KMS-11 (cell line): ENCODE measurements at regions not wholly inside any gene's neighbourhood (a gene's known extent, or its start where the extent isn't known, plus 50 kb on each side); places are given as distances from the start of the nearest gene placed in this dataset.

Experiments
- H2AFZ ChIP-seq: fragments of 200-600 bp; sonication (generic); 2 replicates; pipeline ENCODE4 v1.6.1; 2016; ENCODE audit warnings: antibody characterized with exemption, mixed run types, low read depth
- H3K27ac ChIP-seq: fragments of 200-600 bp; sonication (generic); 2 replicates; pipeline ENCODE4 v1.6.1; 2016; ENCODE audit warnings: mild to moderate bottlenecking, mixed run types
- H3K27me3 ChIP-seq: fragments of 200-600 bp; sonication (generic); 2 replicates; pipeline ENCODE4 v1.6.1; 2017; ENCODE audit warnings: mild to moderate bottlenecking, low read depth, mixed run types, moderate library complexity; ENCODE audit not compliant: insufficient read depth
- H3K36me3 ChIP-seq: fragments of 200-600 bp; sonication (generic); 2 replicates; pipeline ENCODE4 v1.6.1; 2017; ENCODE audit warnings: mild to moderate bottlenecking, mixed run types; ENCODE audit not compliant: insufficient read depth
- H3K4me1 ChIP-seq: fragments of 200-600 bp; sonication (generic); 2 replicates; pipeline ENCODE4 v1.6.1; 2016; ENCODE audit warnings: mild to moderate bottlenecking, low read depth, mixed run types; ENCODE audit not compliant: poor library complexity, severe bottlenecking
- H3K4me2 ChIP-seq: fragments of 200-600 bp; sonication (generic); 2 replicates; pipeline ENCODE4 v1.7.0; 2016; ENCODE audit warnings: mild to moderate bottlenecking, mixed run types
- H3K4me3 ChIP-seq: fragments of 200-600 bp; sonication (generic); IDR thresholded peaks from 2 replicates; pipeline ENCODE4 v1.6.1; 2017; ENCODE audit warnings: low read depth, low read length, mixed read lengths; ENCODE audit not compliant: insufficient read depth
- H3K79me2 ChIP-seq: fragments of 200-600 bp; sonication (generic); 2 replicates; pipeline ENCODE4 v1.6.1; 2016; ENCODE audit warnings: low read depth, mixed run types; ENCODE audit not compliant: insufficient read depth
- H3K9ac ChIP-seq: fragments of 200-600 bp; sonication (generic); 2 replicates; pipeline ENCODE4 v1.6.1; 2016; ENCODE audit warnings: mild to moderate bottlenecking, mixed run types
- H4K20me1 ChIP-seq: fragments of 200-600 bp; sonication (generic); 2 replicates; pipeline ENCODE4 v1.6.1; 2016; ENCODE audit warnings: mild to moderate bottlenecking, mixed run types; ENCODE audit not compliant: insufficient read depth
- TF ChIP-seq, protein P1 (sequence below): fragments of 200-600 bp; sonication (generic); conservative IDR thresholded peaks from 2 replicates; pipeline ENCODE4 v1.6.1; 2017; ENCODE audit warnings: low read depth, mild to moderate bottlenecking, antibody characterized with exemption, low read length, moderate library complexity, mixed read lengths

- H3K36me3 ChIP-seq: no peaks in the 10 kb centered on the region
- H3K79me2 ChIP-seq: no peaks in the 10 kb centered on the region
- no peak overlapping the region for H3K27ac ChIP-seq
- H3K4me3 ChIP-seq: no peak overlapping the region
- no peak overlapping the region for H2AFZ ChIP-seq
- TF ChIP-seq, protein P1, sequence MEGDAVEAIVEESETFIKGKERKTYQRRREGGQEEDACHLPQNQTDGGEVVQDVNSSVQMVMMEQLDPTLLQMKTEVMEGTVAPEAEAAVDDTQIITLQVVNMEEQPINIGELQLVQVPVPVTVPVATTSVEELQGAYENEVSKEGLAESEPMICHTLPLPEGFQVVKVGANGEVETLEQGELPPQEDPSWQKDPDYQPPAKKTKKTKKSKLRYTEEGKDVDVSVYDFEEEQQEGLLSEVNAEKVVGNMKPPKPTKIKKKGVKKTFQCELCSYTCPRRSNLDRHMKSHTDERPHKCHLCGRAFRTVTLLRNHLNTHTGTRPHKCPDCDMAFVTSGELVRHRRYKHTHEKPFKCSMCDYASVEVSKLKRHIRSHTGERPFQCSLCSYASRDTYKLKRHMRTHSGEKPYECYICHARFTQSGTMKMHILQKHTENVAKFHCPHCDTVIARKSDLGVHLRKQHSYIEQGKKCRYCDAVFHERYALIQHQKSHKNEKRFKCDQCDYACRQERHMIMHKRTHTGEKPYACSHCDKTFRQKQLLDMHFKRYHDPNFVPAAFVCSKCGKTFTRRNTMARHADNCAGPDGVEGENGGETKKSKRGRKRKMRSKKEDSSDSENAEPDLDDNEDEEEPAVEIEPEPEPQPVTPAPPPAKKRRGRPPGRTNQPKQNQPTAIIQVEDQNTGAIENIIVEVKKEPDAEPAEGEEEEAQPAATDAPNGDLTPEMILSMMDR: no peak
- H3K4me2 ChIP-seq: no peak overlapping the region
- no peak overlapping the region for H3K9ac ChIP-seq
- no peaks in the 10 kb centered on the region for H3K4me1 ChIP-seq
- no peaks in the 10 kb centered on the region for H3K27me3 ChIP-seq
- H4K20me1 ChIP-seq: no peaks in the 10 kb centered on the region
Observed at GRCh38 chr4:90027565-90027964, 99.6 kb upstream of the CCSER1 start.

GRCh38 chr4:90028460-90028859 is 98.7 kb upstream of the CCSER1 start:
- Histone ChIP-seq H3K79me2 (no peaks in the 10 kb centered on the region), H3K9ac (no peak overlapping the region), H2AFZ (no peak overlapping the region), H3K27me3 (no peaks in the 10 kb centered on the region), H3K4me1 (no peaks in the 10 kb centered on the region), H3K27ac (no peak overlapping the region), H3K4me3 (no peak overlapping the region), H4K20me1 (no peaks in the 10 kb centered on the region), H3K36me3 (no peaks in the 10 kb centered on the region), H3K4me2 (no peak overlapping the region)
- TF ChIP-seq, protein P1: no peak

DNA sequence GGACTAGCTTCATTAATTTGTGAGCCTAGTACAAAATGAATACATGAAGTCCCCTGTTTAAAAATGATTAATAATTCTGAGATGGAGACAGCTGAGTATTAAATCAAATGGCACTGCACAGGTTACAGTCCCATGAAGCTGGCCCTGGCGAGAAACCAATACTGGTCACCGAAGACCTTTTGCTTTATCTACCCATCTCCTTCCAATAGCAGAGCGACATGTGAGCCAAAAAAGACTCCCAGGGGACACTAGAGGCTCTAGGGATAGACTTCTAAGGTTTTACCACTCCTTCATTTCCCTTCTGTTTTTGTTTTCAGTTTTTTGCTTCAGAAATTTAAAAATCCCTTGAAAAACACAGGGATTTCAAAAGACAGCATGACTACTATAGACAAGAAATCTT is 97.0 kb upstream of the CCSER1 start:
- no peaks in the 10 kb centered on the region for H4K20me1 ChIP-seq
- no peak overlapping the region for H3K4me2 ChIP-seq
- H3K79me2 ChIP-seq: no peaks in the 10 kb centered on the region
- H3K4me1 ChIP-seq: no peaks in the 10 kb centered on the region
- H2AFZ ChIP-seq: no peak overlapping the region
- H3K27ac ChIP-seq: no peak overlapping the region
- H3K36me3 ChIP-seq: no peaks in the 10 kb centered on the region
- TF ChIP-seq, protein P1: no peak
- no peaks in the 10 kb centered on the region for H3K27me3 ChIP-seq
- H3K4me3 ChIP-seq: no peak overlapping the region
- H3K9ac ChIP-seq: no peak overlapping the region

DNA sequence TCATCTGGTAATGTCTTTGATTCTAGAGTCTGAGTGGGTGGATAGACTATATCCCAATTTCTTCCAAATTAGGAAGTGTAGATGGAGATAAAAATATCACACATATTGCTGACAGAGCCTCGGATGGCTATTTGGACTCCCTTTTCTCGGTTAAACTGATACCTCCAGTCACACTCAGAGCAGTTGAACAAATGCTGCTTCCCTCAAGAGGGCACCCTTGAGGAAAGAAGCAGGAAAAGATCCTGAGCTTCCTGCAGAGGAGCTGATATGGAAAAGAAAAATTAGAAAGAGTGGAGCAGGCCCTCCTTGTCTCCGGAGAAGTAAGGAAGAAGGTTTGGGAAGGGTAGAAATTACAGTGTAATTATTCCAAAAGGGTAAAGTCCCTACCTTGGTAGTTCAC is 96.2 kb upstream of the CCSER1 start:
- Histone ChIP-seq H3K79me2 (no peaks in the 10 kb centered on the region), H4K20me1 (no peaks in the 10 kb centered on the region), H3K27ac (no peak overlapping the region), H3K9ac (no peak overlapping the region), H3K27me3 (no peaks in the 10 kb centered on the region), H3K4me2 (no peak overlapping the region), H2AFZ (no peak overlapping the region), H3K4me3 (no peak overlapping the region), H3K36me3 (no peaks in the 10 kb centered on the region), H3K4me1 (no peaks in the 10 kb centered on the region)
- TF ChIP-seq, protein P1: no peak
